H9 (cell line): ENCODE measurements at regions not wholly inside any gene's neighbourhood (a gene's known extent, or its start where the extent isn't known, plus 50 kb on each side); places are given as distances from the start of the nearest gene placed in this dataset.
A peak's percentile ranks its signal among the peaks of the same experiment; 100 is the strongest.

ENCODE experiments used
- DNase-seq: peaks from one replicate; pipeline ENCODE4 v3.0.0-alpha.2; 2017
- H2AFZ ChIP-seq: one replicate; pipeline ENCODE4 v1.6.1; 2013; ENCODE audit warnings: mild to moderate bottlenecking, low read length, control low read depth, moderate library complexity
- H2AK5ac ChIP-seq: 2 replicates; pipeline ENCODE4 v1.6.1; 2013; ENCODE audit warnings: low read length, control low read depth, mixed read lengths; ENCODE audit not compliant: insufficient read length
- H2BK120ac ChIP-seq: one replicate; pipeline ENCODE4 v1.6.1; 2013; ENCODE audit warnings: low read depth, mild to moderate bottlenecking, low read length, control low read depth, inconsistent platforms; ENCODE audit not compliant: poor library complexity, severe bottlenecking
- H2BK12ac ChIP-seq: 2 replicates; pipeline ENCODE4 v1.6.1; 2013; ENCODE audit warnings: low read length, control low read depth, mixed read lengths, low read depth; ENCODE audit not compliant: insufficient read length
- H2BK15ac ChIP-seq: 2 replicates; pipeline ENCODE4 v1.6.1; 2013; ENCODE audit warnings: low read depth, low read length, control low read depth
- H2BK20ac ChIP-seq: one replicate; pipeline ENCODE4 v1.6.1; 2013; ENCODE audit warnings: low read depth, mild to moderate bottlenecking, low read length, control low read depth, inconsistent platforms; ENCODE audit not compliant: poor library complexity, severe bottlenecking
- H2BK5ac ChIP-seq: 2 replicates; pipeline ENCODE4 v1.6.1; 2013; ENCODE audit warnings: low read length, control low read depth, mixed read lengths; ENCODE audit not compliant: insufficient read length
- H3K14ac ChIP-seq: 2 replicates; pipeline ENCODE4 v1.6.1; 2013; ENCODE audit warnings: low read length, control low read depth; ENCODE audit not compliant: insufficient read depth
- H3K18ac ChIP-seq: 2 replicates; pipeline ENCODE4 v1.6.1; 2013; ENCODE audit warnings: low read depth, mild to moderate bottlenecking, mixed read lengths, low read length, control low read depth; ENCODE audit not compliant: insufficient read length
- H3K23ac ChIP-seq: 2 replicates; pipeline ENCODE4 v1.6.1; 2013; ENCODE audit warnings: low read length, control low read depth, mixed read lengths, low read depth; ENCODE audit not compliant: insufficient read length
- H3K23me2 ChIP-seq: 2 replicates; pipeline ENCODE4 v1.6.1; 2013; ENCODE audit warnings: low read depth, mild to moderate bottlenecking, mixed read lengths, low read length, control low read depth; ENCODE audit not compliant: insufficient read length, poor library complexity, severe bottlenecking
- H3K27ac ChIP-seq: 2 replicates; pipeline ENCODE4 v1.5.1; 2013; ENCODE audit warnings: low read length, control low read depth, mixed read lengths, low read depth; ENCODE audit not compliant: insufficient read length
- H3K27me3 ChIP-seq: 2 replicates; pipeline ENCODE4 v1.6.1; 2013; ENCODE audit warnings: low read length, control low read depth, inconsistent platforms; ENCODE audit not compliant: insufficient read depth
- H3K4ac ChIP-seq: 2 replicates; pipeline ENCODE4 v1.6.1; 2013; ENCODE audit warnings: low read depth, mild to moderate bottlenecking, control low read depth, inconsistent platforms, low read length, moderate library complexity
- H3K4me1 ChIP-seq: 2 replicates; pipeline ENCODE4 v1.6.1; 2013; ENCODE audit warnings: low read length, control low read depth, inconsistent platforms; ENCODE audit not compliant: insufficient read depth
- H3K4me2 ChIP-seq: 2 replicates; pipeline ENCODE4 v1.6.1; 2013; ENCODE audit warnings: low read length, control low read depth, mixed read lengths; ENCODE audit not compliant: insufficient read length, insufficient read depth
- H3K56ac ChIP-seq: 2 replicates; pipeline ENCODE4 v1.6.1; 2013; ENCODE audit warnings: low read depth, mild to moderate bottlenecking, mixed read lengths, low read length, control low read depth; ENCODE audit not compliant: insufficient read length
- H3K79me1 ChIP-seq: 2 replicates; pipeline ENCODE4 v1.6.1; 2013; ENCODE audit warnings: low read depth, mild to moderate bottlenecking, moderate library complexity, low read length, control low read depth, inconsistent platforms; ENCODE audit not compliant: insufficient read depth, poor library complexity, severe bottlenecking
- H3K79me2 ChIP-seq: 2 replicates; pipeline ENCODE4 v1.6.1; 2013; ENCODE audit warnings: low read length, control low read depth, inconsistent platforms; ENCODE audit not compliant: insufficient read depth
- H3K9ac ChIP-seq: 2 replicates; pipeline ENCODE4 v1.6.1; 2013; ENCODE audit warnings: low read length, control low read depth, mixed read lengths; ENCODE audit not compliant: insufficient read length; ENCODE audit errors: extremely low read depth
- H3K9me3 ChIP-seq: one replicate; pipeline ENCODE4 v1.6.1; 2013; ENCODE audit warnings: low read depth, low read length, inconsistent platforms; ENCODE audit not compliant: control insufficient read depth
- H3T11ph ChIP-seq: one replicate; pipeline ENCODE4 v1.6.1; 2013; ENCODE audit warnings: mild to moderate bottlenecking, low read length, control low read depth, inconsistent platforms
- H4K20me1 ChIP-seq: one replicate; pipeline ENCODE4 v1.6.1; 2013; ENCODE audit not compliant: control insufficient read depth, insufficient read length, insufficient read depth
- H4K5ac ChIP-seq: 2 replicates; pipeline ENCODE4 v1.6.1; 2013; ENCODE audit warnings: low read depth, mild to moderate bottlenecking, mixed read lengths, low read length, control low read depth; ENCODE audit not compliant: insufficient read length
- H4K8ac ChIP-seq: replicated peaks from 2 replicates; pipeline ENCODE4 v1.6.1; 2013; ENCODE audit warnings: low read length, control low read depth, mixed read lengths, low read depth; ENCODE audit not compliant: insufficient read length
- H4K91ac ChIP-seq: 2 replicates; pipeline ENCODE4 v1.6.1; 2013; ENCODE audit warnings: low read depth, mild to moderate bottlenecking, moderate library complexity, mixed read lengths, low read length, control low read depth; ENCODE audit not compliant: insufficient read length
- H3K27ac Mint-ChIP-seq, 3 experiments: 2 replicates in 2 of 3; 3 replicates in 1 of 3; pipeline ENCODE4 v1.8.0; 2020 to 2021; ENCODE audit warnings: mixed read lengths in 3 of 3, mild to moderate bottlenecking in 1 of 3, moderate library complexity in 1 of 3
- H3K27me3 Mint-ChIP-seq: 2 replicates; pipeline ENCODE4 v1.8.0; 2021; ENCODE audit warnings: low read depth, mild to moderate bottlenecking, moderate library complexity, mixed read lengths
- H3K36me3 Mint-ChIP-seq, 3 experiments: 2 replicates in 2 of 3; 3 replicates in 1 of 3; pipeline ENCODE4 v1.8.0; 2020 to 2021; ENCODE audit warnings: low read depth in 3 of 3, mixed read lengths in 3 of 3; ENCODE audit not compliant: insufficient read depth in 1 of 3
- H3K4me1 Mint-ChIP-seq, 2 experiments: 2 replicates each; pipeline ENCODE4 v1.8.0; 2020; ENCODE audit warnings: mixed read lengths in 2 of 2
- H3K4me3 Mint-ChIP-seq, 2 experiments: 2 replicates in 1 of 2; 3 replicates in 1 of 2; pipeline ENCODE4 v1.8.0; 2020 to 2021; ENCODE audit warnings: mild to moderate bottlenecking in 2 of 2, mixed read lengths in 2 of 2, moderate library complexity in 1 of 2
- H3K9me3 Mint-ChIP-seq, 2 experiments: 2 replicates in 1 of 2; 3 replicates in 1 of 2; pipeline ENCODE4 v1.8.0; 2020; ENCODE audit warnings: mild to moderate bottlenecking in 2 of 2, mixed read lengths in 2 of 2, moderate library complexity in 1 of 2
- WGBS: extraction: QIAGEN DNeasy Blood & Tissue Kit; methylation state at CpG from one replicate; pipeline ENCODE4 v1.1.7; 2013; ENCODE audit warnings: missing lambda C conversion rate, low lambda C conversion rate, mixed read lengths; ENCODE audit not compliant: insufficient read length; ENCODE audit errors: extremely low coverage; 5-methylcytosine and 5-hydroxymethylcytosine counted together
- TF ChIP-seq, protein P1 (sequence below): fragments of 200-600 bp; sonication (generic); conservative IDR thresholded peaks from 3 replicates; pipeline ENCODE4 v1.8.0; 2021; ENCODE audit warnings: antibody characterized with exemption, mild to moderate bottlenecking

DNA sequence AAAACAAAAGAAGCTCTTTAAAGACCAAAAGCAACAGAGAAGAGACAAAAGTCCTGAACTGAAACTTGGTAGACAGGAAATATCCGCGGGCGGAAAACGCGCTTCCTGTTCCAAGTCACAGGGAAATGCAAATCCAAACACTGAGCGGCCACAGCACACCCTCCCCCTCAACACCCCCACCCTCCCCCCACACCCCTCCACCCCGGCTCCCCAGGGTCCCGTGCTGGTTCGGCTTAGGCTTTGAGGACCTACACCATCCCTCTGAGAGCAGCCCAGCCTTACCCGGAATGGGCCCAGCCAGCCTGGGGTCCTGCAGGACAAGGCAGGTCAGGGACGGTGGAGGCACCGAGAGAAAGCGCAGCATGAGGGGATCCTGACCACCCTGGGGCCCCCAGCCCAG is 160.4 kb downstream of the BRD1 start:
- no peak overlapping the region for H2BK120ac ChIP-seq
- H2AK5ac ChIP-seq: no peak overlapping the region
- H2BK15ac ChIP-seq: no peak overlapping the region
- H3K23me2 ChIP-seq: peaks cover 3% of the 10 kb centered on the region
- H4K8ac ChIP-seq: no peak overlapping the region
- no peak overlapping the region for H3T11ph ChIP-seq
- TF ChIP-seq, protein P1, sequence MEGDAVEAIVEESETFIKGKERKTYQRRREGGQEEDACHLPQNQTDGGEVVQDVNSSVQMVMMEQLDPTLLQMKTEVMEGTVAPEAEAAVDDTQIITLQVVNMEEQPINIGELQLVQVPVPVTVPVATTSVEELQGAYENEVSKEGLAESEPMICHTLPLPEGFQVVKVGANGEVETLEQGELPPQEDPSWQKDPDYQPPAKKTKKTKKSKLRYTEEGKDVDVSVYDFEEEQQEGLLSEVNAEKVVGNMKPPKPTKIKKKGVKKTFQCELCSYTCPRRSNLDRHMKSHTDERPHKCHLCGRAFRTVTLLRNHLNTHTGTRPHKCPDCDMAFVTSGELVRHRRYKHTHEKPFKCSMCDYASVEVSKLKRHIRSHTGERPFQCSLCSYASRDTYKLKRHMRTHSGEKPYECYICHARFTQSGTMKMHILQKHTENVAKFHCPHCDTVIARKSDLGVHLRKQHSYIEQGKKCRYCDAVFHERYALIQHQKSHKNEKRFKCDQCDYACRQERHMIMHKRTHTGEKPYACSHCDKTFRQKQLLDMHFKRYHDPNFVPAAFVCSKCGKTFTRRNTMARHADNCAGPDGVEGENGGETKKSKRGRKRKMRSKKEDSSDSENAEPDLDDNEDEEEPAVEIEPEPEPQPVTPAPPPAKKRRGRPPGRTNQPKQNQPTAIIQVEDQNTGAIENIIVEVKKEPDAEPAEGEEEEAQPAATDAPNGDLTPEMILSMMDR: no peak
- WGBS: no CpG with 5 or more reads among the region's 13 CpGs
- no peak overlapping the region for H3K56ac ChIP-seq
- Mint-ChIP-seq H3K27ac (no peak overlapping the region), H3K4me1 (peaks cover 14 to 16% of the 10 kb centered on the region in 2 experiments), H3K36me3 (no peaks in the 10 kb centered on the region; a peak in 1 of 7 replicates), H3K4me3 (peak overlapping the region in 1 of 2 experiments; percentile 44; a peak in 1 of 5 replicates), H3K27me3 (peaks cover 50% of the 10 kb centered on the region), H3K9me3 (peaks cover 0 to 4% of the 10 kb centered on the region in 2 experiments; a peak in 3 of 5 replicates)
- peaks cover 11% of the 10 kb centered on the region for H3K27me3 ChIP-seq
- peak; percentile 20 for DNase-seq
- H2BK12ac ChIP-seq: no peak overlapping the region
- no peaks in the 10 kb centered on the region for H3K9me3 ChIP-seq
- no peak overlapping the region for H3K23ac ChIP-seq
- no peak overlapping the region for H3K18ac ChIP-seq
- H3K4me2 ChIP-seq: no peak overlapping the region
- H2BK5ac ChIP-seq: no peak overlapping the region
- no peaks in the 10 kb centered on the region for H3K79me1 ChIP-seq
- H3K9ac ChIP-seq: no peak overlapping the region
- no peak overlapping the region for H2BK20ac ChIP-seq
- H4K91ac ChIP-seq: no peak overlapping the region
- no peak overlapping the region for H4K5ac ChIP-seq
- H2AFZ ChIP-seq: no peak overlapping the region
- H3K14ac ChIP-seq: no peak overlapping the region
- no peak overlapping the region for H3K27ac ChIP-seq
- H4K20me1 ChIP-seq: no peaks in the 10 kb centered on the region
- peaks cover 2% of the 10 kb centered on the region; the same call in 1 of the 2 replicates for H3K4me1 ChIP-seq
- H3K4ac ChIP-seq: no peak overlapping the region
- no peaks in the 10 kb centered on the region for H3K79me2 ChIP-seq
